ENCODE measurements at regions not wholly inside any gene's neighbourhood (a gene's known extent, or its start where the extent isn't known, plus 50 kb on each side); places are given as distances from the start of the nearest gene placed in this dataset.

GRCh38 chr1:200253774-200254495 lies 155.9 kb downstream of the ZNF281 start:
- H3K36me3 ChIP-seq: no peaks in the 10 kb centered on the region
- no peak overlapping the region for H3K27ac ChIP-seq (replicated peaks)
- H3K4me3 ChIP-seq: no peak overlapping the region
- no peak for TF ChIP-seq CTCF (IDR thresholded peaks at IDR 0.05; ENCODE audit: borderline replicate concordance)
- H3K9me3 ChIP-seq (replicated peaks): no peaks in the 10 kb centered on the region
- no peaks in the 10 kb centered on the region for H3K27me3 ChIP-seq (ENCODE audit: low read depth)
- intact Hi-C loops (cut with micrococcal nuclease): no loop called here
- no peak for DNase-seq
- H3K4me1 ChIP-seq: no peaks in the 10 kb centered on the region

- no peak overlapping the region for H3K27ac ChIP-seq (replicated peaks)
- H3K36me3 ChIP-seq: no peaks in the 10 kb centered on the region
- no peaks in the 10 kb centered on the region for H3K4me1 ChIP-seq
- no peak for TF ChIP-seq CTCF (IDR thresholded peaks at IDR 0.05; ENCODE audit: borderline replicate concordance)
- no peaks in the 10 kb centered on the region for H3K9me3 ChIP-seq (replicated peaks)
- DNase-seq: no peak
- intact Hi-C loops (cut with micrococcal nuclease): no loop called here
- no peak overlapping the region for H3K4me3 ChIP-seq
- H3K27me3 ChIP-seq (ENCODE audit: low read depth): no peaks in the 10 kb centered on the region
Measured at GRCh38 chr1:200252531-200252930, 157.3 kb downstream of the ZNF281 start.

- DNase-seq: no peak
- no peak overlapping the region for H3K27ac ChIP-seq (replicated peaks)
- no peaks in the 10 kb centered on the region for H3K27me3 ChIP-seq (ENCODE audit: low read depth)
- H3K4me3 ChIP-seq: no peak overlapping the region
- no peaks in the 10 kb centered on the region for H3K9me3 ChIP-seq (replicated peaks)
- H3K4me1 ChIP-seq: no peaks in the 10 kb centered on the region
- intact Hi-C loops (cut with micrococcal nuclease): no loop called here
- no peak for TF ChIP-seq CTCF (IDR thresholded peaks at IDR 0.05; ENCODE audit: borderline replicate concordance)
- H3K36me3 ChIP-seq: no peaks in the 10 kb centered on the region
Measured at GRCh38 chr1:200250469-200250868, 159.4 kb downstream of the ZNF281 start.

GRCh38 chr1:200248541-200248940 lies 161.3 kb downstream of the ZNF281 start:
- Histone ChIP-seq H3K27me3 (ENCODE audit: low read depth) (no peaks in the 10 kb centered on the region), H3K4me1 (no peaks in the 10 kb centered on the region), H3K36me3 (no peaks in the 10 kb centered on the region), H3K27ac (replicated peaks) (no peak overlapping the region), H3K9me3 (replicated peaks) (no peaks in the 10 kb centered on the region), H3K4me3 (no peak overlapping the region)
- intact Hi-C loops (cut with micrococcal nuclease): no loop called here
- no peak for TF ChIP-seq CTCF (IDR thresholded peaks at IDR 0.05; ENCODE audit: borderline replicate concordance)
- no peak for DNase-seq

GRCh38 chr1:200247518-200247917 lies 162.3 kb downstream of the ZNF281 start:
- no peaks in the 10 kb centered on the region for H3K36me3 ChIP-seq

More at GRCh38 chr1:200247518-200247917, 162.3 kb downstream of the ZNF281 start:
- DNase-seq: no peak
- intact Hi-C loops (cut with micrococcal nuclease): no loop called here
- Histone ChIP-seq H3K4me3 (no peak overlapping the region), H3K27ac (replicated peaks) (no peak overlapping the region), H3K27me3 (ENCODE audit: low read depth) (no peaks in the 10 kb centered on the region), H3K9me3 (replicated peaks) (no peaks in the 10 kb centered on the region), H3K4me1 (peaks cover 6% of the 10 kb centered on the region)
- TF ChIP-seq CTCF (IDR thresholded peaks at IDR 0.05; ENCODE audit: borderline replicate concordance): no peak
